ENCODE measurements at regions not wholly inside any gene's neighbourhood (a gene's known extent, or its start where the extent isn't known, plus 50 kb on each side); places are given as distances from the start of the nearest gene placed in this dataset.
"Not testable (repeated sequence)": the region's sequence is repeated elsewhere in the genome, so short reads cannot be mapped to it uniquely, and the experiment has no call there.

GRCh38 chr13:24982333-24982999, 113.5 kb upstream of the PABPC3 start:
- Mint-ChIP-seq H3K36me3 (no peaks in the 10 kb centered on the region), H3K9me3 (no peaks in the 10 kb centered on the region), H3K4me3 (no peak overlapping the region), H3K27me3 (peaks cover 37% of the 10 kb centered on the region), H3K4me1 (no peaks in the 10 kb centered on the region), H3K27ac (no peak overlapping the region)
- CTCF ChIA-PET = no interaction called here
- no peak for DNase-seq

- no peak overlapping the region for H3K4me3 Mint-ChIP-seq
- no peaks in the 10 kb centered on the region for H3K4me1 Mint-ChIP-seq
- H3K27me3 Mint-ChIP-seq = peaks cover 43% of the 10 kb centered on the region
- CTCF ChIA-PET = no interaction called here
- no peak for DNase-seq
- no peaks in the 10 kb centered on the region for H3K36me3 Mint-ChIP-seq
- no peaks in the 10 kb centered on the region for H3K9me3 Mint-ChIP-seq
- H3K27ac Mint-ChIP-seq = no peak overlapping the region
Measured at GRCh38 chr13:24983094-24983493, 112.8 kb upstream of the PABPC3 start.

DNA sequence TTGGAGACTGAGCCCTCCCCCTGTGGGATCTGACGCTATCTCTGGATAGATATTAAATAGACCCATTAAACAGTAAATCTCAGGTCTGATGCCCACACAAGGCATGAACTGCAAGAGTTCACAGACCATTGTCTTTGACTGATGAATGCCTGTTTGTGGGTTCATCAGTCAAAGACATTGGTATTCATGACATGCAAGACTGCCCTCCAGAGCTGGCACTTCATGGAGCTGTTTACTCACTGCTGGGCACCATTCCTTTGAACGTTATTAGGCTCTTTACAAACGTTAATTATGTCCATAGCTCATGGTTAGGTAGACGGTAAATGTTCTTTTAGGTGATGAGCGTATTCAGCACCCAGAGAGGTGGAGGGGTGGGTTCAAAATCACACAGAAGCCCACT, 111.8 kb upstream of the PABPC3 start:
- Mint-ChIP-seq H3K27me3 (peaks cover 53% of the 10 kb centered on the region), H3K27ac (no peak overlapping the region)

GRCh38 chr13:24985107-24985506, 110.8 kb upstream of the PABPC3 start:
- no peak for DNase-seq
- Mint-ChIP-seq H3K36me3 (no peaks in the 10 kb centered on the region), H3K4me1 (no peaks in the 10 kb centered on the region), H3K27ac (no peak overlapping the region), H3K27me3 (peaks cover 59% of the 10 kb centered on the region), H3K9me3 (no peaks in the 10 kb centered on the region), H3K4me3 (no peak overlapping the region)
- CTCF ChIA-PET = interaction anchor here (1.1 kb wide), 1 partner anchor 11 kb away, joined by 4 read pairs; no protein-coding TSS in a partner anchor

More for the DNA sequence above, 111.8 kb upstream of the PABPC3 start:
- H3K9me3 Mint-ChIP-seq = no peaks in the 10 kb centered on the region
- H3K4me3 Mint-ChIP-seq = no peak overlapping the region
- CTCF ChIA-PET = interaction anchor here (1.1 kb wide), 1 partner anchor 12 kb away, joined by 4 read pairs; no protein-coding TSS in a partner anchor
- H3K36me3 Mint-ChIP-seq = no peaks in the 10 kb centered on the region
- no peak for DNase-seq
- H3K4me1 Mint-ChIP-seq = no peaks in the 10 kb centered on the region

DNA sequence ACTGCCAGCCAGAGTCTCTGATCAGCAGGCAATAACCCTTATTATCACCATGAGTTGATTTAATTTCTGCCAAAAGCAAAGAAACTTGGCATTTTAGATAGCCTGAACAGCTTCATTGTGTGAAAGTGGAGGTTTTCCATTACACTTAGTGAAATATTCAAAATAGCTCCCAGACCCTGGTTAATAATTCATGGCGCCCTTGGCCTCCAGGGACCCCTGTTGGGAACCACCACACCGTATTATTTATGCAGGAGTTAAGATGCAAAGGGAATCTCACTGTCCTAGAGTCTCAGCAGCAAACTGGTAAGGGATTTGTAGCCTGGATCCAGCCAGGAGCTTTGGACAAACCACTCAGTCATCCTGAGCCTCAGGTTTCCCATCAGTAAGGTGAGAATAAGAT, 110.0 kb upstream of the PABPC3 start:
- H3K27ac Mint-ChIP-seq = no peak overlapping the region
- H3K36me3 Mint-ChIP-seq = no peaks in the 10 kb centered on the region

GRCh38 chr13:24986826-24987225, 109.1 kb upstream of the PABPC3 start:
- DNase-seq = no peak
- H3K27ac Mint-ChIP-seq = no peak overlapping the region
- H3K9me3 Mint-ChIP-seq = no peaks in the 10 kb centered on the region
- H3K36me3 Mint-ChIP-seq = no peaks in the 10 kb centered on the region
- no peak overlapping the region for H3K4me3 Mint-ChIP-seq
- CTCF ChIA-PET = interaction anchor here (1.0 to 1.2 kb wide), 2 partner anchors 8 to 19 kb away, joined by 3 to 4 read pairs; no protein-coding TSS in a partner anchor
- H3K27me3 Mint-ChIP-seq = peaks cover 68% of the 10 kb centered on the region
- H3K4me1 Mint-ChIP-seq = no peaks in the 10 kb centered on the region

More for the DNA sequence above, 110.0 kb upstream of the PABPC3 start:
- H3K9me3 Mint-ChIP-seq = no peaks in the 10 kb centered on the region
- H3K4me1 Mint-ChIP-seq = no peaks in the 10 kb centered on the region
- H3K27me3 Mint-ChIP-seq = peaks cover 60% of the 10 kb centered on the region
- DNase-seq = no peak
- CTCF ChIA-PET = interaction anchor here (1.0 to 1.2 kb wide), 2 partner anchors 9 to 18 kb away, joined by 3 to 4 read pairs; no protein-coding TSS in a partner anchor
- no peak overlapping the region for H3K4me3 Mint-ChIP-seq

- H3K27ac Mint-ChIP-seq, H3K9me3 Mint-ChIP-seq, CTCF ChIA-PET, DNase-seq, H3K4me3 Mint-ChIP-seq, H3K36me3 Mint-ChIP-seq, H3K4me1 Mint-ChIP-seq: not testable (repeated sequence)
- H3K27me3 Mint-ChIP-seq = peaks cover 48% of the 10 kb centered on the region
Measured at GRCh38 chr13:24989959-24990358, 106.0 kb upstream of the PABPC3 start.

DNA sequence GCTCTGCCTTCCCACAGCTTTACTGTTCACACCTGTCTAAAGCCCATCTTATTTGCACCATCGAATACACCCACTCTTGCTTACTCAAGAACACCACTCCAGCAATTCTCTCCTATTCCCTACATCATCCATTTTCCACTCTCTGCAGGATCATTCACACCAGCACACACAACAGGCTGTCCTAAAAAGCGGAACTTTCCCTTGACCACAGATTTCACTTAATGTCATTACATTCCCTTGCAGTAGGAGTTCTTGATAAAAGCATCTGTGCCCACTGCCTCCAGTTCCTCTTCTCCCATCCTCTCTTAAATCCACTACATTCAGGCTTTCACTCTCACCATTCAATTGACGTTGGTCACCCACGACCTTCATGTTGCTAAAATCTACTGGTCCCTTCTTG, 103.0 kb upstream of the PABPC3 start:
- H3K36me3 Mint-ChIP-seq, H3K9me3 Mint-ChIP-seq, H3K27ac Mint-ChIP-seq, CTCF ChIA-PET, DNase-seq, H3K4me3 Mint-ChIP-seq, H3K4me1 Mint-ChIP-seq: not testable (repeated sequence)
- peaks cover 31% of the 10 kb centered on the region for H3K27me3 Mint-ChIP-seq

DNA sequence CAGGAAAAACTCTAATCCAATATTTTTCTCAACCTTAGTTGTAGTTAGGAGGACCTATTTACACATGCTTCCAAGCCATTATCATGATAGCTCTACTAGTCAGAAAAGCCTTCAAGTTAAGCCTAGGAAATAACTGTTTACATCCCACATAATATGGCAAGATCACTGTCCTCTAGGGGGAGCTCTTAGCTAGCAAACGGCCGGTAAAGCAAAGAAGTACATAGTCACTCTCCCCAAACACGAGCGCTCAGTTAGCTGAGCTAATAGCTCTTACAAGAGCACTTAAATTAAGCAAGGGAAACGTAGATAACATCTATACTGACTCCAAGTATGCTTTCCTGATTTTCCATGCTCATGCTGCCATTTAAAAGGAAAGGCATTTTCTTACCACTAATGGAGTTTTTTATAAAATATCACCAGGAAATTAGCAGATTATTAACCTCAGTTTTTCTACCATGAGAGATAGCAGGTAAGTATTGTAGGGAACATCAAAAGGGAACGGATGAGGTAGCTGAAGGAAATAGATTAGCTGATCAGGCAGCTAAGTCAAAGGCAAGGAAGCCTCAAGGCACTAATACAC, 100.6 kb upstream of the PABPC3 start:
- Mint-ChIP-seq H3K4me3 (no peak overlapping the region), H3K36me3 (no peaks in the 10 kb centered on the region), H3K27ac (no peak overlapping the region), H3K9me3 (no peaks in the 10 kb centered on the region), H3K4me1 (peaks cover 3% of the 10 kb centered on the region), H3K27me3 (peaks cover 26% of the 10 kb centered on the region)
- peak; percentile 73 for DNase-seq
- CTCF ChIA-PET = interaction anchor here (0.5 to 2.8 kb wide), 11 partner anchors 9 to 381 kb away, joined by 3 to 16 read pairs (median 4); no protein-coding TSS in a partner anchor

DNA sequence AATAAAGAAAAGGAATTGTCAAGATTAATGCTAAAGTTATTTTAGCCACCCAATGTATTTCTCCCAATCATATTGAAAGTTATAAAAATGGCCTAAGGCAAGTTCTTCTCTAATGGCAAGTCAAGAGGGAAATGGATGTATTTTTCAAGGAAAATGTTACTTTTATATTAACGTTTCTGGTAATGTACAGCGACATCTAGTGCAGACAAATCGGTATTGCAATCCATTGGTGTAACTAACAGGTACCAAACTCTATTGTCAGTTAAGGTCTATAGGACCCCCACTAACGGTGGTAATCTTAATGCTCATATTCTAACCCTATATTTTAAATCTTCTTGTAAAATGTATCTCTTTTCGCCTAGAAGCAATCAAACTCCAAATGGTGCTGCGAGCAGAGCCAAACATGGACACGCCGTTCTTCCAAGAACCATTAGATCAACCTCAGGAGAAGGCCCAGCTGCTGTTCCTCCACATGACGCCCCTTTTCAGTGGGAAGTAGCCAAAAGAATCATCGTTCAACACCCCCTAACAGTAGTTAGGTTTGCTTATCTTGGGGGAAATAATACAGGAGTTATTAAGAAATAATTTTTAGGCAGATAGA, 98.5 kb upstream of the PABPC3 start:
- Mint-ChIP-seq H3K9me3 (no peaks in the 10 kb centered on the region), H3K36me3 (no peaks in the 10 kb centered on the region), H3K27me3 (peaks cover 36% of the 10 kb centered on the region), H3K27ac (no peak overlapping the region), H3K4me3 (no peak overlapping the region), H3K4me1 (peaks cover 3% of the 10 kb centered on the region)
- CTCF ChIA-PET = interaction anchor here (0.9 to 1.6 kb wide), 4 partner anchors 20 to 115 kb away, joined by 3 read pairs; no protein-coding TSS in a partner anchor
- no peak for DNase-seq

DNA sequence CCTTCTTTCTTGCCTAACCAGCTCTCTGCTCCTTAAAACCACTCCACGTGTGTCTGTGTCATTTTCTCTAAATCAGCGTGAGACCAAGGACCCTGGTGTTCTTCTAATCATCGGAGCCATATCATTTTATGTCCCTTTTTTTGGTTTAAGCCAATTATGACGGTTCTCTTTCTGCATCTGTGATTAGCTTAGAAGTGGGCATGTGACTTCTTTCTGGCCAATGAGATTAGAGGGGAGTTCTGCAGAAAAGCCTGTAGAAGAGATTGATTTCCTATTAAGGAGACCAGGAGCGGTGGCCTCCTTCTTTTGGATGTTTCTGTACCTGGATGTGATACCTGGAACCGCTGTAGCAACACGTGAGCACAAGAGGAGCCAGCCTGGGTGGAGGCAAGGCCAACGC, 97.5 kb upstream of the PABPC3 start:
- Mint-ChIP-seq H3K9me3 (no peaks in the 10 kb centered on the region), H3K36me3 (no peaks in the 10 kb centered on the region), H3K4me1 (peaks cover 3% of the 10 kb centered on the region), H3K27ac (no peak overlapping the region), H3K27me3 (peaks cover 44% of the 10 kb centered on the region), H3K4me3 (no peak overlapping the region)
- CTCF ChIA-PET = interaction anchor here (0.9 to 1.6 kb wide), 3 partner anchors 19 to 114 kb away, joined by 3 read pairs; no protein-coding TSS in a partner anchor
- DNase-seq = no peak

- H3K4me1 Mint-ChIP-seq = peaks cover 4% of the 10 kb centered on the region
- CTCF ChIA-PET = no interaction called here
- no peak overlapping the region for H3K27ac Mint-ChIP-seq
- H3K4me3 Mint-ChIP-seq = no peak overlapping the region
- no peaks in the 10 kb centered on the region for H3K36me3 Mint-ChIP-seq
- H3K27me3 Mint-ChIP-seq = peaks cover 52% of the 10 kb centered on the region
- no peaks in the 10 kb centered on the region for H3K9me3 Mint-ChIP-seq
- DNase-seq = no peak
Measured at GRCh38 chr13:25001476-25002206, 94.3 kb upstream of the PABPC3 start.

DNA sequence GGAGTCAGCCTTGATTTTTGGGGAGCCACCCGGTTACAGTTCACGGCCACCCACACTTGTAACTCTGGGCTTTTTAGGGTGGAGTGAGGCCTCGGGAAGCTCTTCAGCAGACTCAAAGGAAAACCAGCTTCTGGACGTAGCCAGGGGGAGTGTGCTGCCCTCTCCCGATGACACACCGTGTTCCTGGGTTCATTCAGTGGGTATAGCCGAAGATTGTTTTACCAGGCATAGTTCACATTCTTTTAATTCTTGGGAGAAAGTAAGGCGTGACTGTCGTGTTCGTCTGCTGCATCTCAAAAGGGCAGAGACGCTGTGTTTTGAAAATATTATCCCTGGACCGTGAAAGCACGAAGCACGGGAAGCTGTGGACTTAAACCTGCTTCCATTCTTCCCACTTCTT, 93.6 kb upstream of the PABPC3 start:
- not testable (repeated sequence) for H3K27ac Mint-ChIP-seq, DNase-seq, H3K36me3 Mint-ChIP-seq, H3K4me3 Mint-ChIP-seq, H3K4me1 Mint-ChIP-seq, H3K9me3 Mint-ChIP-seq
- H3K27me3 Mint-ChIP-seq = peaks cover 54% of the 10 kb centered on the region
- CTCF ChIA-PET = interaction anchor here (1.3 kb wide), 1 partner anchor 112 kb away, joined by 6 read pairs; no protein-coding TSS in a partner anchor

DNA sequence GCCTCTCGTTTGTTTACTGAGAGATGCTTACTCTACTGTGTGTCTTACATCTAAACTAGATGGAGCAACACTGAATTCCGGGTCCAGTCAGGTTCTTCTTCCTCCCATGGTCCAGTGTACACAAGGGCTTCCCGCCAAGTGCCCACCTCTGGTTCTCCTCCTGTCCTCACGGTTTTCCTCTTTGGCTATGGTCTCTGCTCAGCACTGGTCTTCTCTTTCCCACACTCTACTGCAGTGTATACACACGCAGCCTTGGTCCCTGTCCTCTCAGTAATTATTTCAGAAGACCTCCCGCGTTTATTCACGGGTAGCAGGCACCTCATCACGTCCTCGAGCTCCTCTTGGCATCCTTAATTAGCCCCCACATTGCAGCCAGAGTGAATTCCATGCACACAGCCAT, 91.4 kb upstream of the PABPC3 start:
- H3K9me3 Mint-ChIP-seq, H3K4me3 Mint-ChIP-seq, H3K36me3 Mint-ChIP-seq, H3K4me1 Mint-ChIP-seq, DNase-seq, H3K27ac Mint-ChIP-seq: not testable (repeated sequence)
- CTCF ChIA-PET = interaction anchor here (0.6 to 2.2 kb wide), 11 partner anchors 9 to 370 kb away, joined by 3 to 12 read pairs (median 4); no protein-coding TSS in a partner anchor
- H3K27me3 Mint-ChIP-seq = peaks cover 58% of the 10 kb centered on the region

Measured in activated naive CD4-positive, alpha-beta T cell treated with anti-CD3 and anti-CD28 coated beads, Interleukin-2, amount 10 ng/mL, durations not matched to agents 7 days and 5 days (primary cell).